HG03457 (cell line): ENCODE measurements at regions not wholly inside any gene's neighbourhood (a gene's known extent, or its start where the extent isn't known, plus 50 kb on each side); places are given as distances from the start of the nearest gene placed in this dataset.
"Not testable (repeated sequence)": the region's sequence is repeated elsewhere in the genome, so short reads cannot be mapped to it uniquely, and the experiment has no call there.

Experiments used
- ATAC-seq: cut with Tn5 transposase; IDR thresholded peaks from one replicate; pipeline ENCODE4 v1.9.1; 2021; ENCODE audit warnings: moderate number of reproducible peaks; ENCODE audit not compliant: unreplicated experiment

DNA sequence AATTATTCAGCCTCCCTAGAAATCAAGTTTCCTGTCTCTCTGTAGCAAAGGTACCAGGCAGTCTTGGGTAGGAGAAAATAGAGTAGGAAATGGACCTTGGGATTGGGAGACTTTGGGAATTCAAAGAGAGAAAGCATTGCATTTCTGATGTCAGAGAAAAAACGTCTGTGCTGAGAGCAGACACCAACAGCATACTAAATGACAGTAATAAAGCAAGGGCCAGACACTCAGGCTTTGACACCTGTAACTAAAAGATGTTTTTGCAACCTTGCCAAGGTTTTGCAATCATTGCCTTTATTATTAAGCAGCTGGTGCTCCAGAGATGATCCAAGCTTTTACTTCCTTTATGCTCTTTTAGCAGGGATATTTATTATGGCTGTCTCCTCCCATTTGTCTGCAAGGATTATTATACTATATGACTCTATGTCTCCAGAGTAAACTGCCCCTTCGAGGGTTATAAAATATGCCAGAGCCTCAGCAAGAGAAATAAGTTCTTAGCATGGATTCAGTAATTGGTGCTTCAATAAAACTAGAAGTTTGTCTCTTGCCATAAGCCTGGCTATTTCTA lies 85.2 kb upstream of the GRAMD1B start:
- no peak for ATAC-seq

DNA sequence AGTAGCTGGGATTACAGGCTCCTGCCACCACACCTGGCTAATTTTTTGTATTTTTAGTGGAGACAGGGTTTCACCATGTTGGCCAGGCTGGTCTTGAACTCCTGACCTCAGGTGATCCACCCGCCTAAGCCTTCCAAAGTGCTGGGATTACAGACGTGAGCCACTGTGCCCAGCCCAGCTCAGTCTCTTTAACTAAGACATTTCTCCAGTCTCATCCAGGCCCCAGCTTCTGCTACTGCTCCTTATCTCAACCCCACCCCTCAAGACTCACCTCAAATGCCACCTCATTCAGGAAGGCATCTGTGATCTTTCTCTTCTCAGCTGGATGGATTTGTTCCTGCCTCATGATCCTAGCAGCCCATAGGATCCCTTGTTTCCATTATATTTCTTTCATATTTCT lies 85.9 kb upstream of the GRAMD1B start:
- not testable (repeated sequence) for ATAC-seq

GRCh38 chr11:123338997-123339752 lies 90.9 kb upstream of the GRAMD1B start:
- ATAC-seq, result no peak

DNA sequence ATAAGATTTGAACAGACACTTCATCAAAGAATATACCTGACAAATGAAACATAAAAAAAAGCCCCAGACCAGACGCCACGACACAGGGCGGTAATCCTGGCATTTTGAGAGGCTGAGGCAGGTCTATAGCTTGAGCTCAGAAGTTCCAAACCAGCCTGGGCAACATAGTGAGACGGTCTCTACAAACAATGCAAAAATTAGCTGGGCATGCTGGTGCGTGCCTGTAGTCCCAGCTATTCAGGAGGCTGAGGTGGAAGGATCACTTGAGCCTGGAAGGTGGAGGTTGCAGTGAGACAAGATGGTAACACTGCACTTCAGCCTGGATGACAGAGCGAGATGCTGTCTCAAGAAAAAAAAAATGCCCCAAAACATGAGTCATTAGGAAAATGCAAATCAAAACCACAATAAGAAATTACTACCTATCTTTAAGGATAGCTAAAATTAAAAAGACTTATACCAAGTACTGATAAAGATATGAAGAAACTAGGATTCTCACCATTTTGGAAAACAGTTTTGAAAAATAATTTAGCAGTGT lies 91.7 kb upstream of the GRAMD1B start:
- ATAC-seq, result no peak

DNA sequence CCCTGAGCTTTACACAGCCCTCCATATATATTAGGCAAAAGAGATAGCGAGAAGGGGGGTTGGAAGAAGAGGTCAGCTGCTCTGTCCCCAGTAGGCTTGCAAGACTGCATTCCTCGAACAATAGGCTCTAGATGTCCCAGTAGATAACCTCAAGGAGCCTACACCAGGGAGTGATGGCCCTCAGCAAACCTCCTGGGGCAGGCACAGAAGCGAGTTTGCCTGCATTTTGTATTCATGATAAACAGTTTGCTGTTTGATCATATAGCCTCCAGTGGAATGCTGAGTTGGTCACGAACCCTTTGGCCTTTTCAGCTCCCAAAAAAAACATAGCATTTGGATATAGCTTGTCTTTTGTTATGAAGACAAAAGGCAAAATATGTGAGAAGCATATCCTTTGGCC lies 95.1 kb upstream of the GRAMD1B start:
- ATAC-seq, result no peak

DNA sequence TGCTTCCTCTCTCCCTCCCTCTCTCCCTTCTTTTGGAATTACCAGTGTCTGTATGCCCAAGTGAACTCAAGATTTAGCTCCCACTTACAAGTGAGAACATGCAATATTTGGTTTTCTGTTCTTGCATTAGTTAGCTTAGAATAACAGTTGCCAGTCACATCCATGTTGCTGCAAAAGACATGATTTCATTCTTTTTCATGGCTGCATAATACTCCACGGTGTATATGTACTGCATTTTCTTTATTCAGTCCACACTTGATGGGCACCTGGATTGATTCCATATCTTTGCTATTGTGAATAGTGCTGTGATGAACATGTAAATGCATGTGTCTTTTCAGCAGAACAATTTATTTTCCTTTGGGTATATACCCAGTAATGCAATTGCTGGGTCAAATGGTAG lies 97.5 kb upstream of the GRAMD1B start:
- ATAC-seq, result not testable (repeated sequence)

DNA sequence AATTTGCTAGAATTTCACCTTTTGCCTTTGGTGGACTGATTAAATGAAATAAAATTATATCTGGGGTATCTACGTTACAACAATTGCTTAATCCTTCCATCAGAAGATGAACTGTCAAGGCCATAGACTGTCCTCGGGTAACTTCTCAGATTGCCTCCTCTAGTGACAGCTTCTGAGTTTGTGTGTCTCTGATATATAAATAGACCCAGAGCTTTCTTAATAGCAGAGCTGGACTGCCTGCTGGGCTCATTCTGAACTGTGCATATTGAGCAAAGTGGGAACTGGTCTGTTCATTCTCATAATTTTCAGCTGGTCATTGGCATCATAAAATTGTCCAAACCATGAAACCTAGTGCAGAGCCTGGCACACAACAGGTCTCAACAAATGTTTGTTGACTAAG lies 99.1 kb upstream of the GRAMD1B start:
- no peak for ATAC-seq

DNA sequence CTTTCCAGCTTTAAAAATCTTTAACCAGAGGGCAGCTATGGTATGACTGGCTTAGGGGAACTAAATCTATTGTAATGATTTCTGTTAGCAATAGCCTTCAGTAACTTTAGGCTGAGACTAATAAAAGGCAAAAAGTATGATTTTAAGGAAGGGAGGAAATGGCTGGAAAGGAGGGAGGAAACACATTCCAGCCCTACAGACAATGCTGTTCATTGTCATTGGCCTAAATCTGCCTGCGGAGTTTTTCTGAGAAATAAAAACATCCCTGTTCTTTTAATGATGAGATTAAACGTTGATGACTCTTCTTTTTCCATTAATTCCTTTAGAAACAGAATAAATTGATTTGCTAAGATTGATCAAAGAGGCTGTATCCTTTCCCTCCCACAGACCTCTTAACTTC lies 99.6 kb upstream of the GRAMD1B start:
- no peak for ATAC-seq

GRCh38 chr11:123330071-123330470 lies 100.0 kb upstream of the GRAMD1B start:
- ATAC-seq, result no peak

DNA sequence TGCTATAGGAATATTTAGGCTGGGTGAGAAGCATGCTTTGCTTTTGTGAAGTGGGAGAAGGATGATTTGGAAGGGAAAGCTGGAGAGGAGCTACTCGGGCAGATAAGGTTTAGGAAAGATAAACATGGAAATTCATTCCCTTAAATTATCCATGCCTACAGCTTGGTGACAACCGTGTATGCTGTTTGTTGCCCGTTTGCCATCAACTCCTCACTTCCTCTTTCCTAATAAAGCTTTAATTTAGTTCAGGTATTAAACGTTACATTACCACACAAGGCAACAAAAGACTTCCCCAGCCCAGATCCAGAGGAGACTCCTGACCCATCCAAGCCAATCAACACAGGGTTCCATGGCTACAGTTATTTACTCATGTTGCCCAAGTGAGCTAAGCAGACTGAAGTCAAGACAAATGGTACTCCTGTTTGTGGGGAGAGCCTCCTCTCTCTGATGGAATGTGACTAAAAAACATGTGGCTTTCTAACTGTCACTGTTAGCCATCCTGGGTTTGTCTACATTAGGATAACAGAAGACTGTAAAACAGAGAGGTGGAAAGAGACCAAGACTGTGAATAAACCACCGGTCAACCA lies 101.7 kb upstream of the GRAMD1B start:
- no peak for ATAC-seq

DNA sequence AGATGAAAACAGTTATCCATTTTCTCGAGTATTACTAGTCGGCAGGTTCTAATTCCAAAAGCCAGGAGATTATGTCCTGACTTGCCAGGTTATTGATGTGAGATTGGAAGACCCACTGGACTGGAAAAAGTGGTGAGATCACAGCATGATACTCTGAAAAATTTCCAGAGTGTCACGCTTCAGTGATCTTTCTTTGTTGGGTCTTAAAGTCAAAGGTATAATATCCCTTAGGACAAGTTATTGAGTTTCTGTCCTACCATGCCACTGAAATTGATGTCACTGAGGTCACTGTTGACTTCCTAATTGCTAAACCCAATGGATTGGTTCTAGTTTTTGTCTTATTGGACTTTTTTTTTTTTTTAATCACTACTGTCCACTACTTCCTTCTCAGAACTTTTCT lies 104.5 kb upstream of the GRAMD1B start:
- no peak for ATAC-seq

- no peak for ATAC-seq
These were observed 106.5 kb upstream of the GRAMD1B start for GRCh38 chr11:123323568-123323967.

DNA sequence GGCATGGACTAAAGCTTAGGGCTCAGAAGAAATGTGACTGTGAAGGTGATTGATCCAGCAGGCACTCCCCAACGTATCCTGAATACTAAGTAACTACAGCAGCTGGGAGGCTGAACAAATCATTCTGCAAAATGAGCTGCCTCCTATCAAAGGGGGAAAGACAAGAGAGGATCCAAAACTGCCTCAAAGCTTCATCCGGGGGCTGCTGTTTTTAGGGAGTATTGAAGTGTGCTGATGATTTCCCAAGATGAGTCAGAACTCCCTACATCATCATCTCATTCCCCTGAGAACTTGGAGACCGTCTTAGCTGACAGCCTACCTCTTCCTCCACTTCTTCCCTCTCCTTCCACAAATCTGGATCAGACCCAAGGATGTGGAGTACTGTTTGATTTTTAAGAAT lies 108.4 kb upstream of the GRAMD1B start:
- no peak for ATAC-seq

GRCh38 chr11:123318623-123319022 lies 111.4 kb upstream of the GRAMD1B start:
- ATAC-seq, result no peak

DNA sequence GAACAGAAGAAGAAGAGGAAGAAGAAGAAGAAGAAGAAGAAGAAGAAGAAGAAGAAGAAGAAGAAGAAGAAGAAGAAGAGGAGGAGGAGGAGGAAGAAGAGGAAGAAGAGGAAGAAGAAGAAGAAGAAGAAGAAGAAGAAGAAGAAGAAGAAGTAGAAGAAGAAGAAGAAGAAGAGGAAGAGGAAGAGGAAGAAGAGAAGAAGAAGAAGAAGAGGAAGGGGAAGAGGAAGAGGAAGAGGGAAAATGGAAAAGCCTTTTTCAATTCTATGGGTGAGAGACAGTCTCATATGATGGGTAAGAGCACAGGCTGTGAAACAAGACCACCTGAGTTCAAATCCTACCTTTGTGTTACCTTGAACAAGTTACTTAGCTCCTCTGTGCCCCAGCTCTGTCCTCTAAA lies 111.9 kb upstream of the GRAMD1B start:
- ATAC-seq, result not testable (repeated sequence)

DNA sequence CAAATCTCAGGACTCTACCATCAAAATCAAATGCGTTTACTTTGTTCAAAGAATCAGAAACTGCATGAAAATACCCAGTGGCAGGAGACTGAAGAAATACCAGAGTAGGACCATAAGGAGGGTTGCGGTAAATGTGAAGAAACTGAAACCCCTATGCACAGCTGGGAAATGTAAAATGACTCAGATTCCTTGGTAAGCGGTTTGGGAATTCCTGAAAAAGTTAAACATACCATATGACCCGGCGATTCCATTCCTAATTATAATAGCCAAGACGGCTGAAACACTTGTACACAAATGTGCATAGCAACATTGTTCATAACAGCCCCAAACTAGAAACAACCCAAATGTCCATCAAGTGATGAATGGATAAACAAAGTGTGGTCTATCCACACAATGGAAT lies 114.1 kb upstream of the GRAMD1B start:
- no peak for ATAC-seq

GRCh38 chr11:123314972-123315371 lies 115.1 kb upstream of the GRAMD1B start:
- ATAC-seq, result no peak

- ATAC-seq, result no peak
These were observed 116.8 kb upstream of the GRAMD1B start for GRCh38 chr11:123313262-123313661.

- ATAC-seq, result no peak
These were observed 113.0 kb upstream of the CLMP start for GRCh38 chr11:123308077-123308476.

DNA sequence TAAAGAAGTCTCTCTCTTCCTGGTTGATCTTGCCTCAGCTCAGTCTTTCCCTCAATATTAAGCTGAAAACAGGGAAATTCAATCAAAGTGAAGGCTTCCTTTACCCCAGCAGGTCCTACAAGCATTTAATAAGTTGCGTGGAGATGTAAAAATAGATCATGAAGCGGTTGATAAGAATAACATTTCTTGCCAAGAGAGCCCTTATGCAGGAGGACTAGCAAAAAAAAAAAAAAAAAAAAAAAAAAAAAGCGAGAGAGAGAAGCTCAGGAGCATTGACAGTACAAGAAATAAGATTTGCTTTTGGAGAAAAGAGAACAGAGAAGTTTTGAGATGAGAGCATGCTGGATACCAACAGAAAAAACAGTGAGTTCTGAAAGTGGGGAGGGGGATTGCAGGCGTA lies 112.2 kb upstream of the CLMP start:
- ATAC-seq, result no peak

DNA sequence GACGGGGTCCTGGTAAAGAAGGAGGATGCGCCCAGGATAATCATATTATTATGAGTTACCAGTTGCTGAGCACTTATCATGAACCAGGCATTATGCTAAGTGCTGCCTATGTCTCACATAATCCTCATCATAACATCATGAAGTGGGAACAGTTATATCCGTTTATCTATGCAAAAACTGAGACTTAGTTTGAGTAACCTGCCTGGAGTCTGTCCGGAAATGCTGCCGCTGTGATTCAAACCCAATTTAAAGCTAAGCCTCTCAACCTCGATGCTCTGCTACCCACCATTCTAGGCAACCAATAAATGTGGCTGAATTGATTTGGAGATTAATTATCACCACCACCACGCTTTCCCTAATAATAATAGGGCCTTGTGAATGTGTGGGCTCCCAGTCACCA lies 111.5 kb upstream of the CLMP start:
- no peak for ATAC-seq
